ENCODE measurements at regions not wholly inside any gene's neighbourhood (a gene's known extent, or its start where the extent isn't known, plus 50 kb on each side); places are given as distances from the start of the nearest gene placed in this dataset.
"Not testable (repeated sequence)": the region's sequence is repeated elsewhere in the genome, so short reads cannot be mapped to it uniquely, and the experiment has no call there.

DNA sequence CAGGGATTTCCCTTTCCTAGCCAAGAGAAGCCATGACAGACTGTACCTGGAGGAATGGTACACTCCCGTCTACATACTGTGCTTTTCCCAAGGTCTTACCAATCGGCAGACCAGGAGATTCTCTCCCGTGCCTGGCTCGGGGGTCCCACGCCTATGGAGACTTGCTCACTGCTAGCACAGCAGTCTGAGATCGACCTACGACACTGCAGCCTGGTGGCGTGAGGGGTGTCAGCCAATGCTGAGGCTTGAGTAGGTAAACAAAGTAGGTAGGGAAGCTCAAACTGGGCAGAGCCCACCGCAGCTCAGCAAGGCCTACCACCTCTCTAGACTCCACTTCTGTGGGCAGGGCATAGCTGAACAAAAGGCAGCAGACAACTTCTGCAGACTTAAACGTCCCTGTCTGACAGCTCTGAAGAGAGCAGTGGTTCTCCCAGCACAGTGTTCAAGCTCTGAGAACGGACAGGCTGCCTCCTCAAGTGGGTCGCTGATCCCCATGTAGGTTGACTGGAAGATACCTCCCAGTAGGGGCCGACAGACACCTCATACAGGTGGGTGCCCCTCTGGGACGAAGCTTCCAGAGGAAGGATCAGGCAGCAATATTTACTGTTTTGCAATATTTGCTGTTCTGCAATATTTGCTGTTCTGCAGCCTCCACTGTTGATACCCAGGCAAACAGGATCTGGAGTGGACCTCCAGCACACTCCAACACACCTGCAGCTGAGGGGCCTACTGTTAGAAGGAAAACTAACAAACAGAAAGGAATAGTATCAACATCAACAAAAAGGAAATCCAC, 270.4 kb upstream of the TLE3 start:
- TF ChIP-seq, protein P1, sequence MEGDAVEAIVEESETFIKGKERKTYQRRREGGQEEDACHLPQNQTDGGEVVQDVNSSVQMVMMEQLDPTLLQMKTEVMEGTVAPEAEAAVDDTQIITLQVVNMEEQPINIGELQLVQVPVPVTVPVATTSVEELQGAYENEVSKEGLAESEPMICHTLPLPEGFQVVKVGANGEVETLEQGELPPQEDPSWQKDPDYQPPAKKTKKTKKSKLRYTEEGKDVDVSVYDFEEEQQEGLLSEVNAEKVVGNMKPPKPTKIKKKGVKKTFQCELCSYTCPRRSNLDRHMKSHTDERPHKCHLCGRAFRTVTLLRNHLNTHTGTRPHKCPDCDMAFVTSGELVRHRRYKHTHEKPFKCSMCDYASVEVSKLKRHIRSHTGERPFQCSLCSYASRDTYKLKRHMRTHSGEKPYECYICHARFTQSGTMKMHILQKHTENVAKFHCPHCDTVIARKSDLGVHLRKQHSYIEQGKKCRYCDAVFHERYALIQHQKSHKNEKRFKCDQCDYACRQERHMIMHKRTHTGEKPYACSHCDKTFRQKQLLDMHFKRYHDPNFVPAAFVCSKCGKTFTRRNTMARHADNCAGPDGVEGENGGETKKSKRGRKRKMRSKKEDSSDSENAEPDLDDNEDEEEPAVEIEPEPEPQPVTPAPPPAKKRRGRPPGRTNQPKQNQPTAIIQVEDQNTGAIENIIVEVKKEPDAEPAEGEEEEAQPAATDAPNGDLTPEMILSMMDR (conservative IDR thresholded peaks at IDR 0.05), result peak; percentile 37; the same call in 2 of the 3 replicates
- H2AFZ ChIP-seq (ENCODE audit: low read length); H3K9ac ChIP-seq (ENCODE audit: extremely low read depth, insufficient read length, low read length); H3K14ac ChIP-seq (ENCODE audit: insufficient read depth, low read length); H3K4me1 Mint-ChIP-seq; H3K23ac ChIP-seq (ENCODE audit: insufficient read length, low read depth, low read length); H3K4me2 ChIP-seq (ENCODE audit: insufficient read depth, insufficient read length, low read length); H3K23me2 ChIP-seq (ENCODE audit: insufficient read length, low read depth, low read length, poor library complexity, severe bottlenecking); H4K5ac ChIP-seq (ENCODE audit: insufficient read length, low read depth, low read length); H3K56ac ChIP-seq (ENCODE audit: insufficient read length, low read depth, low read length); H3K36me3 Mint-ChIP-seq (ENCODE audit: insufficient read depth in 1 of 3, low read depth in 3 of 3); H4K20me1 ChIP-seq (ENCODE audit: control insufficient read depth, insufficient read depth, insufficient read length); H3K79me2 ChIP-seq (ENCODE audit: insufficient read depth, low read length); H3K4ac ChIP-seq (ENCODE audit: low read depth, low read length); H4K91ac ChIP-seq (ENCODE audit: insufficient read length, low read depth, low read length); H3K4me3 Mint-ChIP-seq; H4K8ac ChIP-seq (replicated peaks; ENCODE audit: insufficient read length, low read depth, low read length); H3K4me1 ChIP-seq (ENCODE audit: insufficient read depth, low read length); H3K18ac ChIP-seq (ENCODE audit: insufficient read length, low read depth, low read length); H3K79me1 ChIP-seq (ENCODE audit: insufficient read depth, low read depth, low read length, poor library complexity, severe bottlenecking); H2BK15ac ChIP-seq (ENCODE audit: low read depth, low read length); H2BK5ac ChIP-seq (ENCODE audit: insufficient read length, low read length); H2AK5ac ChIP-seq (ENCODE audit: insufficient read length, low read length); H3T11ph ChIP-seq (ENCODE audit: low read length); H3K27ac ChIP-seq (ENCODE audit: insufficient read length, low read depth, low read length); H3K27me3 ChIP-seq (ENCODE audit: insufficient read depth, low read length); H2BK20ac ChIP-seq (ENCODE audit: low read depth, low read length, poor library complexity, severe bottlenecking); H2BK120ac ChIP-seq (ENCODE audit: low read depth, low read length, poor library complexity, severe bottlenecking); H3K9me3 ChIP-seq (ENCODE audit: control insufficient read depth, low read depth, low read length); H2BK12ac ChIP-seq (ENCODE audit: insufficient read length, low read depth, low read length): not testable (repeated sequence)
- peak; percentile 46 for DNase-seq
- Mint-ChIP-seq H3K27ac (peak overlapping the region in 1 of 3 experiments; percentile 48; a peak in 1 of 7 replicates), H3K9me3 (peaks cover 0 to 18% of the 10 kb centered on the region in 2 experiments; a peak in 3 of 5 replicates), H3K27me3 (ENCODE audit: low read depth) (peaks cover 12% of the 10 kb centered on the region)
- no CpG with 5 or more reads among the region's 14 CpGs for WGBS (ENCODE audit: extremely low coverage, insufficient read length, low lambda C conversion rate)

DNA sequence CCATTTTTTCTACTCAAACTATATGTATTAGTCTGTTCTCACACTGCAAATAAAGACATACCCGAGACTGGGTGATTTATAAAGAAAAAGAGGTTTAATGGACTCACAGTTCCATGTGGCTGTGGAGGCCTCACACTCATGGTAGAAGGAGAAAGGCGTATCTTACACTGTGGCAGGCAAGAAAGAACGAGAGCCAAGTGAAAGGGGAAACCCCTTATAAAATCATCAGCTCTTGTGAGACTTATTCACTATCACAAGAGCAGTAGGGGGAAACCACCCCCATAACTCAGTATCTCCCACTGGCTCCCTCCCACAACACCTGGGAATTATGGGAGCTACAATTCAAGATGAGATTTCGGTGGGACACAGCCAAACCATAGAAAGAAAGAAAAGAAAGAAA, 266.3 kb upstream of the TLE3 start:
- H3K4me1 Mint-ChIP-seq, result peaks cover 12 to 20% of the 10 kb centered on the region in 2 experiments
- not testable (repeated sequence) for H2BK20ac ChIP-seq (ENCODE audit: low read depth, low read length, poor library complexity, severe bottlenecking); H2BK15ac ChIP-seq (ENCODE audit: low read depth, low read length); H2BK120ac ChIP-seq (ENCODE audit: low read depth, low read length, poor library complexity, severe bottlenecking); H2BK5ac ChIP-seq (ENCODE audit: insufficient read length, low read length); H3K27me3 ChIP-seq (ENCODE audit: insufficient read depth, low read length); H4K20me1 ChIP-seq (ENCODE audit: control insufficient read depth, insufficient read depth, insufficient read length); H3K14ac ChIP-seq (ENCODE audit: insufficient read depth, low read length); H3K4me1 ChIP-seq (ENCODE audit: insufficient read depth, low read length); H3K36me3 Mint-ChIP-seq (ENCODE audit: insufficient read depth in 1 of 3, low read depth in 3 of 3); H3K27ac ChIP-seq (ENCODE audit: insufficient read length, low read depth, low read length); H3T11ph ChIP-seq (ENCODE audit: low read length); H3K4me3 Mint-ChIP-seq; H3K27ac Mint-ChIP-seq; H4K91ac ChIP-seq (ENCODE audit: insufficient read length, low read depth, low read length); H3K9me3 ChIP-seq (ENCODE audit: control insufficient read depth, low read depth, low read length); H2AFZ ChIP-seq (ENCODE audit: low read length); H3K23me2 ChIP-seq (ENCODE audit: insufficient read length, low read depth, low read length, poor library complexity, severe bottlenecking); H2AK5ac ChIP-seq (ENCODE audit: insufficient read length, low read length); H3K18ac ChIP-seq (ENCODE audit: insufficient read length, low read depth, low read length); H3K4ac ChIP-seq (ENCODE audit: low read depth, low read length); H3K27me3 Mint-ChIP-seq (ENCODE audit: low read depth); H2BK12ac ChIP-seq (ENCODE audit: insufficient read length, low read depth, low read length); H3K9ac ChIP-seq (ENCODE audit: extremely low read depth, insufficient read length, low read length); H3K23ac ChIP-seq (ENCODE audit: insufficient read length, low read depth, low read length); H4K5ac ChIP-seq (ENCODE audit: insufficient read length, low read depth, low read length); H3K79me2 ChIP-seq (ENCODE audit: insufficient read depth, low read length); DNase-seq; H4K8ac ChIP-seq (replicated peaks; ENCODE audit: insufficient read length, low read depth, low read length); H3K56ac ChIP-seq (ENCODE audit: insufficient read length, low read depth, low read length); H3K4me2 ChIP-seq (ENCODE audit: insufficient read depth, insufficient read length, low read length); H3K79me1 ChIP-seq (ENCODE audit: insufficient read depth, low read depth, low read length, poor library complexity, severe bottlenecking)
- no CpG with 5 or more reads among the region's 4 CpGs for WGBS (ENCODE audit: extremely low coverage, insufficient read length, low lambda C conversion rate)
- peaks cover 0 to 13% of the 10 kb centered on the region in 2 experiments; a peak in 3 of 5 replicates for H3K9me3 Mint-ChIP-seq
